GM12865 (cell line): ENCODE measurements at regions not wholly inside any gene's neighbourhood (a gene's known extent, or its start where the extent isn't known, plus 50 kb on each side); places are given as distances from the start of the nearest gene placed in this dataset.

Source experiments
- DNase-seq: peaks from one replicate; pipeline ENCODE4 v3.0.0; 2010; ENCODE audit warnings: low read depth
- H3K4me3 ChIP-seq: 2 replicates; pipeline ENCODE4 v1.5.1; 2011; ENCODE audit warnings: mild to moderate bottlenecking, low read depth, low read length, control low read depth
- CTCF ChIP-seq: IDR thresholded peaks from 2 replicates; pipeline ENCODE4 v1.5.1; 2011; ENCODE audit warnings: low read length, control low read depth, low read depth, inconsistent platforms; ENCODE audit not compliant: insufficient read depth; ENCODE audit errors: missing control alignments

- TF ChIP-seq CTCF, result no peak
- no peak for DNase-seq
- H3K4me3 ChIP-seq, result no peak overlapping the region
Measured at GRCh38 chr5:33332804-33333203, 108.0 kb upstream of the TARS1 start.

DNA sequence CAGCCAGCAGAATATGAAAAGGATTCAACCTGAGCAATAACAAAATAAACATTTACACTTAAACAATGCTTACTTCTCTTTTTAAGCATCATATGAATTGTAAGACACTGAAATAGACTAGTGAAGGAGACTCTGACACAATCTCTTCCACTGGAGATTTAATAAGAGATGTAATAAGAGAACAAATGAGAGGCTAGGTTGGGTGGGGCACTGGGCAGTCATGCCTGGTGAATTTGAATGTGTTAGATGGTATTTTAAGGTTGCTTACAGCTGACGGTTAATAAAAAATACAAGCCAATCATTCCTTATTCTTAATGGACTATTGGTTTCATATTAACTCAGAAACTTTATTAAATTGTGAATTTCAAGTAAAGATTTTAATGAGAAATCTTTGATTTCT lies 105.9 kb upstream of the TARS1 start:
- H3K4me3 ChIP-seq, result no peak overlapping the region
- no peak for DNase-seq
- no peak for TF ChIP-seq CTCF

DNA sequence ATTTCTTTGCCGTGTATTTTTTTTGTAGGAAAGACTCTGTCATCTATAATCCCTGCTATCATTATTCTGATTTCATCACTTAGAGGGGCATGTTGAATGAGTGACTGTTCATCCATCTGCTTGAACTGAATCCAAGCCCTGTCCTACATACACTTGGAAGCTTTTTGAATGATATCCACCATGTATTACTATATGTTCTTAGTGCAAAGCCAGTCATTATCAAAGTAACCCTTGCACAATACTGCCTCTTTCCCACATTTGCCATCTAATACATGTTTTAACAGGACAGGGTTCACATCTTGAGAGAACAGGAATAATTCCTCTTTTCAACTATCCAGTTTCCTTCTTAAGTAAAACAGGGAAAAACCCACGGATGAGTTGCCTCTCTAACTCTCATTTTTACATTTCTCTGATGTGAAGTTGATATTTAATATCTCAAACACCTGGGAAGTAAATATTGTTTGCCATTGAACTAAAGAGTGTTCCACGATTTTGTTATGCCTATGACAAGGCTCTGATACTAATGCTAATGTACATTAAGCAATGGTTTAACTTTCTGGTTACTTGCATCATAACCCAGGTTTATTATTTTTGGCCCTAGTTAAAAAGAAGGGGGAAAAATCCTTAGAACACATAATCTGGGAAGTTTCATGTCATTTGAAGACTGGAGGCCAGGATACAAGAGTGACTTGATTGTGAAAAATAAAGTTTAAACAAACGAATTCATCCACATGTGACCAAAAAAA lies 103.7 kb upstream of the TARS1 start:
- DNase-seq, result no peak
- no peak overlapping the region for H3K4me3 ChIP-seq
- TF ChIP-seq CTCF, result no peak

GRCh38 chr5:33337637-33337992 lies 103.2 kb upstream of the TARS1 start:
- TF ChIP-seq CTCF, result no peak
- H3K4me3 ChIP-seq, result no peak overlapping the region

GRCh38 chr5:33338336-33339110 lies 102.2 kb upstream of the TARS1 start:
- DNase-seq, result no peak
- no peak overlapping the region for H3K4me3 ChIP-seq
- TF ChIP-seq CTCF, result no peak

More at GRCh38 chr5:33337637-33337992, 103.2 kb upstream of the TARS1 start:
- DNase-seq, result no peak

DNA sequence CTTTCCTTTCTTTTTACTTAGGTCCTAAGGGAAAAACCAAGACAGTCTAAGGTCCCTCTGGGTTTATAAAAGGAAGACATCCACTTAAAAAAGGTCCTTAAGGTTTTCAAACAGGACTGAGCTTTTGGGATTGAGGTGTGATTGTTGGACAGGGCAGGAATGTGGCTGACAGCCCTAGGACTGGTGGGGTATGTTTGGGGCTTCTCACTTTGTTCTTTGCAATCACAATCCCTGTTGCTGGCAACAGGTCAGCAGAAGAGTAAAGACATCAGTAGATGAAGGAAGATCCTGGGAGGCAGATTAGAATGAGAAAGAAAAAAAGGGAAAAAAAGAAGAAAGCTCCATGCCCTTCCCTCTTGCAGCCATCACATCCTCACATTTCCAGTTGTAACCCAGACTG lies 101.4 kb upstream of the TARS1 start:
- DNase-seq, result no peak
- H3K4me3 ChIP-seq, result no peak overlapping the region
- TF ChIP-seq CTCF, result no peak
